ENCODE measurements at regions not wholly inside any gene's neighbourhood (a gene's known extent, or its start where the extent isn't known, plus 50 kb on each side); places are given as distances from the start of the nearest gene placed in this dataset.

GRCh38 chr6:41432280-41432679 is 96.9 kb downstream of the NCR2 start:
- TF ChIP-seq CTCF (IDR thresholded peaks at IDR 0.05; ENCODE audit: low read depth, low read length, poor library complexity, severe bottlenecking) (no peak), EZH2phosphoT487 (IDR thresholded peaks at IDR 0.05; ENCODE audit: borderline replicate concordance, low read length) (no peak)

Data from DOHH2 (cell line).